GM19397 (cell line): ENCODE measurements at regions not wholly inside any gene's neighbourhood (a gene's known extent, or its start where the extent isn't known, plus 50 kb on each side); places are given as distances from the start of the nearest gene placed in this dataset.

Experiments used
- ATAC-seq: cut with Tn5 transposase; IDR thresholded peaks from one replicate; pipeline ENCODE4 v1.9.1; 2021; ENCODE audit warnings: mild to moderate bottlenecking, moderate library complexity; ENCODE audit not compliant: unreplicated experiment

- no peak for ATAC-seq
Observed at GRCh38 chr9:89982016-89982415, 377.2 kb downstream of the GADD45G start.

- no peak for ATAC-seq
Observed at GRCh38 chr9:89983411-89983810, 378.6 kb downstream of the GADD45G start.

GRCh38 chr9:89984214-89984613 lies 379.4 kb downstream of the GADD45G start:
- no peak for ATAC-seq

GRCh38 chr9:89985068-89985467 lies 380.3 kb downstream of the GADD45G start:
- ATAC-seq: no peak

- no peak for ATAC-seq
Observed at GRCh38 chr9:89986190-89986589, 381.4 kb downstream of the GADD45G start.

- ATAC-seq: no peak
Observed at GRCh38 chr9:89988458-89988857, 383.6 kb downstream of the GADD45G start.

GRCh38 chr9:89991204-89991790 lies 386.5 kb downstream of the GADD45G start:
- no peak for ATAC-seq

GRCh38 chr9:89992326-89993198 lies 387.8 kb downstream of the GADD45G start:
- ATAC-seq: no peak

GRCh38 chr9:89993678-89994630 lies 389.1 kb downstream of the GADD45G start:
- no peak for ATAC-seq

GRCh38 chr9:89994988-89995613 lies 390.3 kb downstream of the GADD45G start:
- ATAC-seq: no peak

- no peak for ATAC-seq
Observed at GRCh38 chr9:89996116-89996515, 391.3 kb downstream of the GADD45G start.

- ATAC-seq: no peak
Observed at GRCh38 chr9:89996773-89997172, 392.0 kb downstream of the GADD45G start.

GRCh38 chr9:89998633-89999032 lies 393.8 kb downstream of the GADD45G start:
- ATAC-seq: no peak

- ATAC-seq: no peak
Observed at GRCh38 chr9:89999176-89999533, 394.3 kb downstream of the GADD45G start.

- ATAC-seq: peak; percentile 90
Observed at GRCh38 chr9:89999534-90000370, 394.9 kb downstream of the GADD45G start.

- no peak for ATAC-seq
Observed at GRCh38 chr9:90000925-90001324, 396.1 kb downstream of the GADD45G start.

GRCh38 chr9:90001747-90002146 lies 396.9 kb downstream of the GADD45G start:
- ATAC-seq: no peak

GRCh38 chr9:90002397-90003271 lies 397.8 kb downstream of the GADD45G start:
- ATAC-seq: no peak

GRCh38 chr9:90005388-90005787 lies 400.6 kb downstream of the GADD45G start:
- ATAC-seq: no peak
